T47D (cell line): ENCODE measurements at regions not wholly inside any gene's neighbourhood (a gene's known extent, or its start where the extent isn't known, plus 50 kb on each side); places are given as distances from the start of the nearest gene placed in this dataset.
A peak's percentile ranks its signal among the peaks of the same experiment; 100 is the strongest.

Source experiments
- DNase-seq, 2 experiments: peaks; one replicate each; pipeline versions ENCODE4 v3.0.0 to v3.0.0-alpha.2; 2011 to 2012; ENCODE audit warnings: low read depth in 1 of 2, low spot score in 1 of 2
- JUND ChIP-seq: IDR thresholded peaks from 2 replicates; pipeline ENCODE4 v1.6.1; 2012; ENCODE audit warnings: low read depth
- in situ Hi-C: cut with HindIII; loops from 2 replicates; pipeline ENCODE4 v1.10.0; 2016; ENCODE audit warnings: low sequenced_read_pairs, low pct_unique_long_range_greater_than_20kb

GRCh38 chr21:28821276-28822122 lies 171.2 kb downstream of the LTN1 start:
- TF ChIP-seq JUND: no peak
- in situ Hi-C loops: no loop called here
- DNase-seq: no peak

- no peak for DNase-seq
- no peak for TF ChIP-seq JUND
- in situ Hi-C loops: no loop called here
These were observed 173.9 kb downstream of the LTN1 start for GRCh38 chr21:28818663-28819278.

DNA sequence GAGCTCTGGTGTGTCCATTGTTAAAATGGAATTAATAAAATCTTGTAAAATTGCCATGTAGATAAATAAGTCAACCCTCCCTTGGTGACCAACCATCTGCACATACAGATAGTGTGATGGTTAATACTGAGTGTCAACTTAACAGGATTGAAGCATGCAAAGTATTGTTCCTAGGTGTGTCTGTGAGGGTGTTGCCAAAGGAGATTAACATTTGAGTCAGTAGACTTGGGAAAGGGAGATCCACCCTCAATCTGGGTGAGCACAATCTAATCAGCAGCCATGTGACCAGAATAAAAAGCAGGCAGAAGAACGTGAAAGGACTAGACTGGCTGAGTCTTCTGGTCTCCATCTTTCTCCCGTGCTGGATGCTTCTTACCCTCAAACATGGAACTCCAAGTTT lies 174.8 kb downstream of the LTN1 start:
- no peak for TF ChIP-seq JUND
- DNase-seq: no peak
- in situ Hi-C loops: no loop called here

- no peak for DNase-seq
- in situ Hi-C loops: no loop called here
- no peak for TF ChIP-seq JUND
These were observed 180.8 kb downstream of the LTN1 start for GRCh38 chr21:28811860-28812259.

- in situ Hi-C loops: no loop called here
- DNase-seq: no peak
These were observed 181.7 kb downstream of the LTN1 start for GRCh38 chr21:28810826-28811524.

DNA sequence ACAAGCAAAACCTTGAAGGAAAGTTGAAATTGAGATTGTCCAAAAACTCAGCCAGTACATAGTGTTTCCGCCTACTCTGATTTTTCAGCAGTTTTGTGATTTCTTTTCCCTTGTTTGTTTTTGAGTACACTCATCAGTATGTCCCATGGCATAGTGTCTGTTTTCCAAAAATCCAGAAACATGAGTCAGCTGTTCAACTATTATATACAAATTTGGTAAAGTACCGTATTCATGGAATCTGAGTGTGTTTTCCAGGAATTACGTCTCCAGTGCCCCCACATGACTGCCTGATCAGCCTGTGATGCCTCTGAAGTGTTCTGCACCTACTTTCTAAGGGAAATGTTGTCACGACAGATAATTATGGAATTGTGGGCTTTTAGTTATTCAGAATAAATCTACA lies 186.8 kb downstream of the LTN1 start:
- TF ChIP-seq JUND: no peak
- in situ Hi-C loops: no loop called here
- no peak for DNase-seq

More at GRCh38 chr21:28810826-28811524, 181.7 kb downstream of the LTN1 start:
- no peak for TF ChIP-seq JUND

DNA sequence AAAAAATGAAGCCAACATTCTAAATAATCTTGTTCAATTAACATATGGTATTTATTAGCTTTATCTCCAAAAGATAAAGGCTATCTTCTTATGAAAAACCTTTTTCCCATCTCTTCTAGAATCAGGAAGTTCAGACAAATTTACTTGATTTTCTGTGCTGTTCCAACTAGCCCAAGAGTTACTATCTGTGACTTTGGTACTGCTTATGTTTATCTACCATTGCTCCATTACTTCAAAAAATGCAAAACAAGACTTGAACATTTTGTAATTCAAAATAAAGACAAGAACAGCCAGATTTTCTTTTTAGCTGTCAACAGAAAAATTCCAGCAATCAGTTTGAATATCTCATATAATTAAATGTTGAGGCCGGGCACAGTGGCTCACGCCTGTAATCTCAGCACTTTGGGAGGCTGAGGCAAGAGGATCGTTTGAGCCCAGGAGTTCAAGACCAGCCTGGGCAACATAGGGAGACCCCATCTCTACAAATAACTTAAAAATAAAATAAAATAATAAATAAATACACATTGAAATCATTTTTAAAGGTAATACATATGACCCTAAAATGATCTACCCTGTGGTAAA lies 188.5 kb downstream of the LTN1 start:
- TF ChIP-seq JUND: no peak
- in situ Hi-C loops: no loop called here
- DNase-seq: no peak

- in situ Hi-C loops: no loop called here
- TF ChIP-seq JUND: no peak
- no peak for DNase-seq
These were observed 190.8 kb downstream of the LTN1 start for GRCh38 chr21:28801906-28802305.

DNA sequence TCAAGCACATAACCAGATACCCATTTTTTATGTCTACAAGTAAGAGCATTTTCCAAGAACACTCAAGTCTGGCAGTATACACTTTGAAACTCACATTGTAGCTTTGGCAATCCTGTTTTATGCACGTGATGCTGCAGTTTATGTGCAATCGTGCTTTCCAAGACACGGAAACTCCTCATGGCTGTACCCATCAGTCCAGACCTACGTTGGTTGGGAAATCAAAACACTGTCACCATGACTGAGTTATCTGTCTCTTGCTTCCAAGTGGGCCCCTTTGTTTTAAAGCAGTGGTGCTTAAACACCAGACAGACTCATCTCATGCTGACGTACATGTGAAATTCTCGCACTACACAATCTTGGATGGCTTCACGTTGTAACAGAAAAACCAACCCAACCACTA lies 192.8 kb downstream of the LTN1 start:
- in situ Hi-C loops: no loop called here
- no peak for DNase-seq
- no peak for TF ChIP-seq JUND

DNA sequence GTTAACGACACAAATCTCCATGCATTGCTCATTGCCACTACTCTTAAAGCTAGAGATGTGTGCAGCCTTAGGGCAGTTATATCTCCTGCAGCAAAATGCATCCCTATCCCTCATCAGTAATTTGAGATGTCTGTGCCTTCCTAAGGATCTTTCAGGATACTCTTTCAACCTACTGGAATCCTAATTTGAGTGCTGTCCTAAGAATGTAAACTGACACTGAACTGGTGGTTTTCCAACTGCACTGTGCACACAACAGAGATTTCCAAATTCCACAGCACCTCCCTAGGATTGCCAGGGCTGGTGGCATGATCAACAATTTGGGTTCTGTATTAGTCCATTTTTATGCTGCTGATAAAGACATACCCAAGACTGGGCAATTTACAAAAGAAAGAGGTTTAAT lies 193.9 kb downstream of the LTN1 start:
- TF ChIP-seq JUND: no peak
- in situ Hi-C loops: no loop called here
- peak in 1 of 2 experiments; percentile 21 for DNase-seq

DNA sequence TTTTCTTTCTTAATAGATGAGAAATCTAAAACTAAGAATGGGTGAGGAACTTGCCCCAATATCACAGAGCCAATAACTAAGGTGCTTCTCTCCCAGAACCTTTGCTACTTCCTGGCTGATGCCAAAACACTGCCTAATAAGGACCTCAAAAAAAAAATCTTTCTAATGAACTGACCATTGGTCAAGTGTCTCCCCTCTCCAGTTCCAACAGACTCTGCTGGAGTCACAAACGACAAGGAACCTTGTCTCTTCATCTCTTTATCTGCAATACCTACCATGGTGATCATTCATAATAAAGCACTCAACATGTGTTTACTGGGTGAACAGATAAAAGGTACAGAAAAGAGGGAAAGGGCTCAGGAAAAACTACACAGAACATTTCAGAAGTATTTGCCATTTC lies 197.4 kb downstream of the LTN1 start:
- TF ChIP-seq JUND: no peak
- DNase-seq: no peak
- in situ Hi-C loops: no loop called here

- in situ Hi-C loops: no loop called here
- TF ChIP-seq JUND: peak; percentile 70; the same call in 1 of the 2 replicates
- DNase-seq: peak; percentile 20 to 49
These were observed 198.3 kb downstream of the LTN1 start for GRCh38 chr21:28794371-28794851.
